ENCODE measurements at regions not wholly inside any gene's neighbourhood (a gene's known extent, or its start where the extent isn't known, plus 50 kb on each side); places are given as distances from the start of the nearest gene placed in this dataset.
"Not testable (repeated sequence)": the region's sequence is repeated elsewhere in the genome, so short reads cannot be mapped to it uniquely, and the experiment has no call there.

- DNase-seq = not testable (repeated sequence)
Measured at GRCh38 chr1:8227674-8228073, 90.2 kb upstream of the SLC45A1 start.

- no peak for DNase-seq
Measured at GRCh38 chr1:8226747-8227146, 91.2 kb upstream of the SLC45A1 start.

GRCh38 chr1:8226024-8226423 is 91.9 kb upstream of the SLC45A1 start:
- not testable (repeated sequence) for DNase-seq

- no peak for DNase-seq
Measured at GRCh38 chr1:8223526-8223925, 94.4 kb upstream of the SLC45A1 start.

GRCh38 chr1:8222789-8223188 is 95.1 kb upstream of the SLC45A1 start:
- no peak for DNase-seq

GRCh38 chr1:8219530-8219929 is 98.4 kb upstream of the SLC45A1 start:
- no peak for DNase-seq

- DNase-seq = no peak
Measured at GRCh38 chr1:8218351-8219092, 99.4 kb upstream of the SLC45A1 start.

- DNase-seq = no peak
Measured at GRCh38 chr1:8217809-8218208, 100.1 kb upstream of the SLC45A1 start.

GRCh38 chr1:8217011-8217711 is 100.8 kb upstream of the SLC45A1 start:
- DNase-seq = no peak

GRCh38 chr1:8216005-8216404 is 101.9 kb upstream of the SLC45A1 start:
- no peak for DNase-seq

- no peak for DNase-seq
Measured at GRCh38 chr1:8214501-8215173, 103.3 kb upstream of the SLC45A1 start.

GRCh38 chr1:8213676-8214075 is 104.2 kb upstream of the SLC45A1 start:
- no peak for DNase-seq

GRCh38 chr1:8213136-8213535 is 104.8 kb upstream of the SLC45A1 start:
- DNase-seq = no peak

GRCh38 chr1:8212580-8213031 is 105.3 kb upstream of the SLC45A1 start:
- DNase-seq = no peak

- DNase-seq = no peak
Measured at GRCh38 chr1:8211883-8212579, 105.9 kb upstream of the SLC45A1 start.

GRCh38 chr1:8211251-8211882 is 106.5 kb upstream of the SLC45A1 start:
- no peak for DNase-seq

GRCh38 chr1:8207202-8207601 is 110.7 kb upstream of the SLC45A1 start:
- no peak for DNase-seq

- DNase-seq = no peak
Measured at GRCh38 chr1:8206391-8206790, 111.5 kb upstream of the SLC45A1 start.

- no peak for DNase-seq
Measured at GRCh38 chr1:8205771-8206170, 112.1 kb upstream of the SLC45A1 start.

GRCh38 chr1:8204826-8205225 is 113.1 kb upstream of the SLC45A1 start:
- DNase-seq = no peak

- no peak for DNase-seq
Measured at GRCh38 chr1:8203551-8203950, 114.4 kb upstream of the SLC45A1 start.

- no peak for DNase-seq
Measured at GRCh38 chr1:8203056-8203455, 114.9 kb upstream of the SLC45A1 start.
